ENCODE measurements at regions not wholly inside any gene's neighbourhood (a gene's known extent, or its start where the extent isn't known, plus 50 kb on each side); places are given as distances from the start of the nearest gene placed in this dataset.

- DNase-seq (ENCODE audit: low read depth): no peak
These were observed 102.8 kb upstream of the F3 start for GRCh38 chr1:94644352-94644751.

GRCh38 chr1:94643819-94644218 lies 102.3 kb upstream of the F3 start:
- DNase-seq (ENCODE audit: low read depth): no peak

GRCh38 chr1:94642617-94643321 lies 101.2 kb upstream of the F3 start:
- DNase-seq (ENCODE audit: low read depth): no peak

DNA sequence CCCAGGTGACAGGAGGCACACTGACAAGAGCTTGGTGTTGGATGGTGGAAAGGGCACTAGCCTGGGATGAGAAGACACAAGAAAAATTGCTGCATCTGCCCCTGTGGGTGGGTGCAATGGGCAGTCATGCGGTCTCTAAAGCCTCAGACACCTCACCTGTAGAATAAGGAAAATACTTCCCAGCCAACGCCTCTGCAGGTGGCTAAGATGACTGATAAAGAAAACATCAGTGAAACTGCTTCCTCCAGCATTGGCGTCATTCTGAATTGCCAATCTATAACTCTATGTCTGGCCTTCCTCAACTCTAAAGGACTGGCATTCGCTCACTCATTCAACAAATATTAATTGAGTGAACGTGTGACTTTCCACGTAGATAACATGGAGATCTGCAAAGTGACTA lies 100.4 kb upstream of the F3 start:
- no peak for DNase-seq (ENCODE audit: low read depth)

DNA sequence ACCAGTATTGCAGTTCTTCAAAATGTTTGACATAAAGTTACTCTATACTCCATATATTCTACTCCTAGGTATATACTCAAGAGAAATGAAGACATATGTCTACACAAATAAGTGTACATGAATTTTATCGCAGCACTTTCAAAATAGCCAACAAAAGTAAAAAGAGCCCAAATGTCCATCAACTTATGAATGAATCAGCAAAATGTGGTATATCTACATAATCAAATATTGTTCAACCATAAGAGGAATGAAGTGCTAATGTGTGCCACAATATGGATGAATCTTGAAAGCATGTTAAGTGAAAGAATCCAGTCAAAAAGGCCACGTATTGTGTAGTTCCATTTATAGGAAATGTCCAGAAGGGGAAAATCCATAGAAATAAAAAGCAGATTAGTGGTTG lies 98.6 kb upstream of the F3 start:
- no peak for DNase-seq (ENCODE audit: low read depth)

DNA sequence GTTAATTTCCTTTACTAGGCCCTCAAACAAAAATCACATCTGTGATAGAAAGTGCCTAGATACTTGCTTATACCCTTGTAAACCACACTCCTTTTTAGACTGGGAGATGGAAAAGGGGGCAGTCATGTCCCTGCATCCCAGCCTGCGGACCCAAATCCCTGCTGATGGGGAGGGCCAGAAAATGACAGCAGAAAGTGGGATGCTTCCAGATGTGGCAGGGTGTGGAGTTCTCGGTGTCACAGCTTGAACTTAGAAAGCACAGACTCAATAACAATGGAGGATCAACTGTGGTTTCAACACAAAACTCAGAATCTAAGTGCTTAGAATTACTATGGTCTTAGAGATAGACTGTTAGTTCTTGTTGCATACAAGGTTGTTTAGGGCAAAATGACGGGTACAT lies 95.6 kb upstream of the F3 start:
- DNase-seq (ENCODE audit: low read depth): no peak

DNA sequence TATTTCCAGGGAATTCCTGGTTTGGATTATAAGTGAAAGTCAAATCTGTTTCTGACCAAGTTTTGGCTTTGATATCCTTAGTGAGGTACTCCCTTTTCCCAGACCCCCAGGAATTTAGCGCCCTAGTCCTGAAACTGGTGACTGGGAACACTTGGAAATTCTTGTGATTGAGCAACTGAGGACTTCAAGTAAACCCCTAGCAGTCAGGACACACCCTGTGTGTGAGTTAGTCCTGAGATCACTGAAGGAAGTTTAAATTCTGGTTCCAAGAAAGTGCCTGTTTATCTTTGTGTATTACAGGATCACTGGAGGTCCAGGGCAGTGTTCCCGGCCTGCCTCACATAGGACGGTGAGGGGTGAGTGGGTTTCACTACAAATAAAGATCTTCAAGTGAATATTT lies 95.1 kb upstream of the F3 start:
- DNase-seq (ENCODE audit: low read depth): no peak

DNA sequence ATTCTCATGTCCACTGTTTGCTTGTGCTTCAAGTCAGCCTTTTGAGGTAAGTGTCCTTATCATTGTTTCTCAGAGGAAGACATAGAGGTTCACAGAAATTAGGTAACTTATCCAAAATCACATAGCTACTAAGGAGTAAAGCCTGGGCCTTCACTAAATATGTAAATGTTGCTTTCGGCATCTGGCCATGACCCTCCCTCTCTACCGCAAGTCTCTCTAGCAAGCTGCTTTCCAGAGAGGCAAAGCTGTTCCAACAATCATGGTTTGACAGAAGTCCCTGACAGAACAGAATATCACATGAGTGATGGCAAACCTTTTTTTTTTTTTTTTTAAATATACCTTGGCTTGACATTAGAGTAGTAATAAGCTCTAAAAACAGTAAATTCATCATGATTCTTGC lies 94.5 kb upstream of the F3 start:
- no peak for DNase-seq (ENCODE audit: low read depth)

DNA sequence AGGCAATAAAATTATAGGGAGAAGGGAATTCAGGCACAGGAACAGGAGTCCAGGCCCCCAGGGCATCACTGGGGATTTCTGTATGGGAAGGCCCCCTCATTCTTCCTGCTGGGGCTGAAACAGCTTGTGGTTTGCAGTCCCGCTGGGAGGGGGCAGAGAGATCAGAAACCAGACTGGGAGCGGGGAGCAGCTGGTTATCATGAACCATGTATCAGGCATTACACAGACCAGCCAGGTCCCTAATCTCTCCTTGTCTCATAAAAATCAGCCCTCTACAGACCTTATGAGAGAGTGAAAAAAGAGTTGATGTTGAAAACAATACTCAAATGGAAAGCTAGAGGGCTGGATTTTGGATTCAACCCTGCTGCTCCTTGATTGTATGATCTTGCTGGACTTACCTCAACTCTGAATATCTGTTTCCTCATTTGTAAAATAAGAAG lies 93.4 kb upstream of the F3 start:
- DNase-seq (ENCODE audit: low read depth): no peak

- no peak for DNase-seq (ENCODE audit: low read depth)
These were observed 91.5 kb upstream of the F3 start for GRCh38 chr1:94633051-94633450.

DNA sequence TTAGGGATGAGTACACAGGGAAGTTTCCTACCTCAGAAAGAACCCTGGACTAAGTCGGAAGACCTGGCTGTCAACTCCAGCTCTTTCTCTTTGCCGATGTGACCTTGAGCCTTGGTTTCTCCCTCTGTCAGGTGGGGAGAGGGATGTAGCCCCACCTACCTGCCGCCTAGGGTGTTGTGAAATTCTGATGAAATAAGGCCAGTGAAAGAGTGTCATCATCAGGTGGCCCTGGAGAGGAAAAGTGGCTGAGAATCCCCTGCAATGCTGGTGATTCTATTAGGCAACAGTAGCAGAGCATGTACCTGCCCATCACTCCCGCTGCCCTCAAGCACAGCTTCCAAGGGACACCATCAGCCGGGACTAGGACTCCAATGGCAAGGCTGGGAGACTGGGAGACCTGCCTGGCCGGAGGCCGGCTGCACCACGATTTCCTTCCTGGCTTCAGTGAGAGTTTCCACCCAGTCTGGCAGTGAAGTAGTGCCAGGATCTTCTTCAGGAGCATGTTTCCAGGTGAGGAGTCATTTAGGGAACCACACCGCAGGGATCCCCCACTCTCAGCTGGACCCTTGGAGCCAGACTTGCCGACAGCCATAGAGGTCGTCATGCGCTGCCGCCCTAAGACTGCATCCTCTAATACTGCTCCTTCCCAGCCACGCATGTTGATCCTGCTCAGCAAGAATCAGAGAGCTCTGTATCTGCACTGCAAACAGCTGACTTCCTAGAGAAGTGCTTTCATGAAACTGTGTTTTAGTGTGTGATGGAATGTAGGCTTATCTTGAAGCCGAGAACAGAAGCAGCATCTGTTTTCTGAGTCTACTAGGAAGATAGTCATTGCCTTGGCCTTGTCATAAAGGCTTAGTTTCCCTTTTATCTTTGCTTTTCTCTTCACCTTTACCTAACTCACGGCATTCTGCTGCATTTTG lies 88.0 kb upstream of the F3 start:
- no peak for DNase-seq (ENCODE audit: low read depth)

- no peak for DNase-seq (ENCODE audit: low read depth)
These were observed 86.9 kb upstream of the F3 start for GRCh38 chr1:94628499-94628843.

DNA sequence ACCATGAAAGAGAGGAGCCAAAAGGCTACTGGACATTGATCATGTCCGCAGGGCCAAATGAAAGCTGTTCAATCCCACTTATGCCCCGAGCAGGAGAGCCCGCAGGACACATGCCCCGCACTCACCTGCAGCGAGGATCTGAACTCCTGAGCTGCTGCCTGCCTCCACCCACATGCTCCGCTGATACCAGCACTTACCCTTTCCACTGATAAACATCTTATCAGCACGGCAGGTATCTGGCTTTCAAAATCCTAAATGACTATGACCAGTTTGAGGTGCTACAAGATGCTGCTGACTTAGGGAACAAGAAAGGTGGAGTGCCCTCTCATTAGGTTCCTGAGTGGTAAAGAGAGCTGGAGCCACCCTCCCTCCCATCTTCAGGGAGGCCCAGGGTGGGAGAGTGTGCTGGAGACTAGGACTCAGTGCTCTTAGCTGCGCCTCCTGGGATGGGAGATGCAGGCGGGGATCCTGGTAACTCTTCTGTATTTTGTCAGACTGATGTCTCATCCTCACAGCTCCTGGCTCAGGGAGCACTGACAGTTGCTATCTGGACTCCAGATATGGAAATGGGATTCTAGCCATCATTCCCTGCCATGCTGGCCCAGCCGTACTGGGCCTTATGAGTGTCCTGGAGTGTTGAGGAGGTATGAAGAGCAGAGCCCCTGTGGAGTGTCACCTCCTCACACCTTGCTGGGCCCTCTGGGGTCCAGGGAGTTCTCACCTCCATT lies 86.4 kb upstream of the F3 start:
- no peak for DNase-seq (ENCODE audit: low read depth)

- no peak for DNase-seq (ENCODE audit: low read depth)
These were observed 82.6 kb upstream of the F3 start for GRCh38 chr1:94624203-94624602.

GRCh38 chr1:94623560-94624148 lies 82.1 kb upstream of the F3 start:
- no peak for DNase-seq (ENCODE audit: low read depth)

DNA sequence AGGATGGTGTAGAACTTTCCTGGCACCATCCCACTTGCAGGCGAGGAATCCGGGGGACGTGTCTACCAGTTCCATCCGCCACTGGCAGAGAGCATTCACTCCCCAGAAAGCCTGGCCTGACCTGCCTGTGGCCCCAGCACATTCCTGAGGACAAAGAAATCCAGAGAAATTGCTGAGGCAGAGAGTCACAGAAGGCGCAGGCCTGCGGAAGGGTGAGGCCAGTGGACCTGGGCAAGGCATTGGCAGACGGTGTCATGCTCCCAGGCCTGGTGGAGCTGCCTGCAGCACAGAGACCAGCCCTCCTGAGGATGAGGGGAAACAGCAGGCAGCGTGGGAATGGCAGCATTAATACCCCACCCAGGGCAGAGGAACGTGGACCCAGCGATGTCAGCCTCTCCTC lies 81.2 kb upstream of the F3 start:
- DNase-seq (ENCODE audit: low read depth): no peak

DNA sequence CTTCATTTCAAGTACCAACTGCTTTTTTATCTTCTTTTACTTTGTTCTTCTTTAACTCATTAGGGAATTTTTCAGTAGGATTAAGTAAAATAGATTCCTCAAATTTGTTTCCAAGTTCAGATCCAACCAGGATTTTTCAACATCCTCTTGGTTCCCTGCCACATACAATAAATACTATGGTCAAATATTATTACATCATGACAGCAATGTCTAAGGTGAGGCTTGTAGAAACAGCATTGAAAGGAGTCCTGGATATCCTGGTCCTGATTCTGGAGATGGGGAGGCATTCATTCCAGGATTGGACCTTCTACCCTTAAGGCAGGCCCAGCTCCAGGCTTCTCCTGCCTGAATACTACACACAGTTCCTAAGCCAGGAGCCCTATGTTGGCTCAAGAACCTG lies 80.2 kb upstream of the F3 start:
- no peak for DNase-seq (ENCODE audit: low read depth)

GRCh38 chr1:94621395-94621794 lies 79.8 kb upstream of the F3 start:
- DNase-seq (ENCODE audit: low read depth): no peak

DNA sequence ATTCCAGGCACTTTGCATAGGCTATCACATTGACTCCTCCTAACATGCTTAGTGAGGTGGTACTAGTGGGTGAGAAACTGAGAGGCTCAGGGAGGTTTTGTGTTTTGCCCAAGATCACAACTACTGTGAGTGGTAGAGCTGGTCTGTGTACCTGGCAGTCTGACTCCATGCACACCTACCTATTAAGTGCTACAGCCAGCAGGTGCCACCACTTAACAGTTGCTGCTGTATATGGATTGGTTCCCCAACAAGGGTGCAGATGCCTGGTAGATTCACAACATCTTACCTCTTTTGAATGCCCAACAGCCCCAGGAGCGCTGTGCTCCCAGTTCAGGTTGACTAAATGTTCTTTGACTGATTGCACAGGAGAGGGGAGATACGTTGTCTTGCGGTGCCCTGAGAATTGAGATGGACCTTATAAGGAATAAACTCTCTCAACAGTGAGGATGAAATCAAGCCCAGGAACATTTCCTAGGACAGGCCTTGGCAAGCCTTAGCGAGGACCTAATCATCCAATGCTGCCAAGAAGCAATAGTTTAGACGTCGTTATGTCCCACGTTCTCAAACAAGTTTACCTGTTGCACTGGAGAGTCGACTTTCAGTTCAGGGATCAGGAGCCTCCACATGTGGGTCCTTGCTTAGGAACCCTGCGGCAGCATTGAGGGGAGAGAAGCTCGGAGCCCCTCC lies 78.9 kb upstream of the F3 start:
- DNase-seq (ENCODE audit: low read depth): no peak

DNA sequence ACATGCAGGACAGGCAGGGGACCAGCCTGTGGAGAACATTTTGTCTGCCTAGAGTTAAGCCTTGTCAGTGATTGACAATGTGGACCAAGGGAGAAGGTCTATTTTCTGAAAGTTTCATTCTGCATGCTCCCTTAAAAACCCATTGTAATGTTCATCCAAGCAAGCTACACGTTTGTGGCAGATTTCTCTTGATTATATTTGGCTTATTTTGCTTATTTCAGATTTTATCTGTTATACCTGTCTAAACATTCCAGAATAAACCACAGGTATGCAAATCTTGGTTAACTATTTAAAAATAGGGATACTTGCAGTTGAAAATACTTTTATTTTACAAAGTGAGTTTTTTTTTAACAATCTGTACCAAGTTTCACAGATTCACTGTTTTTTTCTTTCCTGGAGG lies 78.2 kb upstream of the F3 start:
- no peak for DNase-seq (ENCODE audit: low read depth)

DNA sequence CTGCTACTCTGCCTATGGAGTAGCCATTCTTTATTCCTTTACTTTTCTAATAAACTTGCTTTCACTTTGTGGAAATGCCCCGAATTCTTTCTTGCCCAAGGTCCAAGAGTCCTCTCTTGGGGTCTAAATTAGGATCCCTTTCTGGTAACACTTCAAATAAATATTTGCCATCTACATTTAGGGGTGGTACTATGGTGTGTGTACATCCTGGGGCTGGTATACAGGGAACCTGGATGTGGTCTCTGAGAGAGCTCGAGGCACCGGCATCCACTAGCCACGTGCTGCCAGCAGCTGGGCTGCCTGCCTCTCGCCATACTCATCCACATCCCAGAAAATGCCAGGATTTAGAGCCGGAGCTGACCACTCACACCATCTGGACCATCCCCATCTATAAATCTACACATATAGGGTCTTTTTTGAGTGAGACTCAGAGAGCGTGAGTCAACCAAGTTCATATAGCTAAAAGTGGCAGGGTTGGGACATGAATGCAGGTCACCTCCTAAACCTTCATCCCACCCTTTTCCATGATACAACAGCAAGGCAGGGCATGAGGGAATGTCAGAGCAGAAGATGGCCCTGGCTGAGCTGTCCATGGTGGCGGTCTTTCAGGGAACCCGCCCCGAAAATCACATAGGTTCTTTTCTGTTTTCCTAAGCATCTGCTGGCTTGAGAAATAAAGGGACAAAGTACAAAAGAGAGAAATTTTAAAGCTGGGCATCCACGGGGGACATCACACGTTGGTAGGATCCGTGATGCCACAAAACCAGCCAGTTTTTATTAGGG lies 76.6 kb upstream of the F3 start:
- DNase-seq (ENCODE audit: low read depth): no peak
